Activated naive CD4-positive, alpha-beta T cell treated with anti-CD3 and anti-CD28 coated beads for 36 hours (primary cell): ENCODE measurements at regions not wholly inside any gene's neighbourhood (a gene's known extent, or its start where the extent isn't known, plus 50 kb on each side); places are given as distances from the start of the nearest gene placed in this dataset.
"Not testable (repeated sequence)": the region's sequence is repeated elsewhere in the genome, so short reads cannot be mapped to it uniquely, and the experiment has no call there.

Experiments
- CTCF ChIA-PET: fragments of 350-600 bp; sonication (Branson Sonifier 250); formaldehyde crosslinking; loops from one replicate; lab custom pipeline; 2021; ENCODE audit warnings: antibody characterized with exemption; lab: Charles Lee
- DNase-seq: peaks from one replicate; pipeline ENCODE4 v3.0.0-alpha.2; 2020
- H3K27ac Mint-ChIP-seq: one replicate; pipeline ENCODE4 v1.8.0; 2021; ENCODE audit warnings: mild to moderate bottlenecking, mixed read lengths
- H3K27me3 Mint-ChIP-seq: one replicate; pipeline ENCODE4 v1.8.0; 2021; ENCODE audit warnings: low read depth, mixed read lengths
- H3K36me3 Mint-ChIP-seq: one replicate; pipeline ENCODE4 v1.8.0; 2021; ENCODE audit warnings: low read depth, mixed read lengths
- H3K4me1 Mint-ChIP-seq: one replicate; pipeline ENCODE4 v1.8.0; 2021; ENCODE audit warnings: low read depth, mixed read lengths
- H3K4me3 Mint-ChIP-seq: one replicate; pipeline ENCODE4 v1.8.0; 2021; ENCODE audit warnings: mild to moderate bottlenecking, moderate library complexity, mixed read lengths
- H3K9me3 Mint-ChIP-seq: one replicate; pipeline ENCODE4 v1.8.0; 2021; ENCODE audit warnings: mixed read lengths
- intact Hi-C: fragments of 100-400 bp; cut with micrococcal nuclease; formaldehyde crosslinking; loops from one replicate; pipeline ENCODE4 v1.15.1; 2023

DNA sequence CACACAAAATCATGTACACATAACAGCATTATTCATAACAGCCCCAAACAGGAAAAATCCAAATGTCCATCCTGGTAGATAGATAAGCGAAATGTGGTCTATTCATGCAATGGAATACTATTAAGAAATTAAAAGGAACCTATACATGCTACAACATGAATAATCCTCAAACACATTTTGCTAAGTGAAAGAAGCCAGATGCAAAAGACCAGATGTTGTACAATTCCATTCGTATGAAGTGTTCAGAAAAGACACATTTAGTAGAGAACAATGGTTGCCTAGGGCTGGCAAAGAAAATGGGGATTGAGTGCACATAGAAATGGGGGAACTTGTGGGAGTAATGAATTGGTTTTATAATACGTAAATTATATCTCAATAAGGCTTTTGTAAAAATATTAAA, 182.3 kb downstream of the EBLN2 start:
- Mint-ChIP-seq H3K27me3 (peaks cover 10% of the 10 kb centered on the region), H3K9me3 (no peaks in the 10 kb centered on the region), H3K4me3 (no peak overlapping the region), H3K36me3 (no peaks in the 10 kb centered on the region), H3K4me1 (no peaks in the 10 kb centered on the region), H3K27ac (no peak overlapping the region)
- CTCF ChIA-PET, result no interaction called here
- intact Hi-C loops, result no loop called here
- no peak for DNase-seq

DNA sequence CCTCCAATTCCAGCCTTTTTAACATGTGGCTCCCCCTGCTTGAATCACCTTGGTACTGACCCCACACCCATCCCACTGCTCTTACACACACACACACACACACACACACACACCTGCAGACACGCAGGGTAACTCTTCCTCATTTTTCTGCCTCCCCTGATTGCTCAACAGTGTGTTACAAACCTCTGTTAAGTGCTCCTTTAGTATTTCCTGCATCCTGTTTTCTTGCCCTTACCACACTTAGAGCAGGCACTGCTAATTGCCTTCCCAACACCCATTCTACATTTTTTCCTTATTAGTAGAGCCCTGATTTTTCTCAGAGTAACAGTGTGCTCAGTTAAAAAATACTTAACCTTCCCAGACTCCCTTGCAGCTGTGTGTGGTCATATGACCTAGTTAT, 184.0 kb downstream of the EBLN2 start:
- no peak overlapping the region for H3K4me3 Mint-ChIP-seq
- H3K36me3 Mint-ChIP-seq, result no peaks in the 10 kb centered on the region
- intact Hi-C loops, result no loop called here
- no peak overlapping the region for H3K27ac Mint-ChIP-seq
- CTCF ChIA-PET, result no interaction called here
- DNase-seq, result no peak
- H3K9me3 Mint-ChIP-seq, result no peaks in the 10 kb centered on the region
- H3K4me1 Mint-ChIP-seq, result no peaks in the 10 kb centered on the region
- H3K27me3 Mint-ChIP-seq, result peaks cover 10% of the 10 kb centered on the region

DNA sequence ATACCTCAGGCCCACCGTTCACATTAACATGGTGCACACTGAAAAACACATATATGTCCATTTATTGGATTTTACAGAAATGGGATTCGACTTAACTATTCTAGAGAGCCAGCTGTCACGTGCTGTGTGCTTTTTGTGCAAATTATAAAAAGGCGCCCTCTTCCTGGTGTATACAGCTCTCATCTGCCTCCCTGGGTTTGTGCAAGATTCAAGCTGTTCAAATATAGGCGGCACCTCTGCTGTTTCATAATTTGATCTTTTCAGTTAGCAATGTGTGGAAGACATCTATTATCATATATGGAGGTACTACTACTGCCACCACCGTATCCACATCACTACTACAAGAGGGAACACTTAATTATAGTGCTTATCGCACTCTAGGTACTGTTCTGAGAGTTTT, 187.6 kb downstream of the EBLN2 start:
- CTCF ChIA-PET, result no interaction called here
- Mint-ChIP-seq H3K4me1 (no peaks in the 10 kb centered on the region), H3K4me3 (no peak overlapping the region), H3K9me3 (no peaks in the 10 kb centered on the region), H3K36me3 (no peaks in the 10 kb centered on the region), H3K27me3 (peaks cover 2% of the 10 kb centered on the region), H3K27ac (no peak overlapping the region)
- DNase-seq, result no peak
- intact Hi-C loops, result no loop called here

DNA sequence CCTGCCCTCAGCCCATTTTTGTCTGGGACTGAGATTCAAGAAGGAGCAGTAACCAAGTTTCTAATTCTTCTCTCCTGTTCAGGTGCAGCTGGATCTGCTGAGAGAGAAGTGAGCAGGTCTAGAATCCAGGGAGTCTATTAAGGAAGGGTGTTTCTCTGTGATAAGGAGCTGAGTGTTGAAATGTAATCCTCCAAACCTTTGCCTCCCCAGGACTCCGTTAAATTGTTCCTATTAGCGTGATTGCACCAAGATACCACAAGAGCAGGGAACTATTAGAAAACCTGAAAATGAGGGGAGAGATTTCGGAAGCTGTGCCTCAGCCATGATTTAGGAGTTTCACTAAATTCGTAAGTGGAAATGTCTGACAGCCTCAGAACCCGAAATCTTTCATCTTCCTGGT, 192.6 kb downstream of the EBLN2 start:
- DNase-seq, result no peak
- H3K27ac Mint-ChIP-seq, result no peak overlapping the region
- H3K4me1 Mint-ChIP-seq, result no peaks in the 10 kb centered on the region
- no peaks in the 10 kb centered on the region for H3K9me3 Mint-ChIP-seq
- no peak overlapping the region for H3K4me3 Mint-ChIP-seq
- no peaks in the 10 kb centered on the region for H3K36me3 Mint-ChIP-seq
- intact Hi-C loops, result no loop called here
- H3K27me3 Mint-ChIP-seq, result peaks cover 13% of the 10 kb centered on the region
- CTCF ChIA-PET, result no interaction called here

- H3K36me3 Mint-ChIP-seq, result no peaks in the 10 kb centered on the region
- CTCF ChIA-PET, result interaction anchor here (0.6 kb wide), 1 partner anchor 123 kb away, joined by 3 read pairs; no protein-coding TSS in a partner anchor
- H3K27me3 Mint-ChIP-seq, result peaks cover 18% of the 10 kb centered on the region
- no peaks in the 10 kb centered on the region for H3K9me3 Mint-ChIP-seq
- intact Hi-C loops, result no loop called here
- no peak for DNase-seq
- no peak overlapping the region for H3K4me3 Mint-ChIP-seq
- no peaks in the 10 kb centered on the region for H3K4me1 Mint-ChIP-seq
- no peak overlapping the region for H3K27ac Mint-ChIP-seq
These were observed 194.2 kb downstream of the EBLN2 start for GRCh38 chr3:73255609-73256029.

- H3K27ac Mint-ChIP-seq, result no peak overlapping the region
- CTCF ChIA-PET, result interaction anchor here (1.1 kb wide), 1 partner anchor 251 kb away, joined by 3 read pairs; no protein-coding TSS in a partner anchor
- H3K4me3 Mint-ChIP-seq, result no peak overlapping the region
- intact Hi-C loops, result no loop called here
- no peaks in the 10 kb centered on the region for H3K36me3 Mint-ChIP-seq
- no peaks in the 10 kb centered on the region for H3K4me1 Mint-ChIP-seq
- H3K9me3 Mint-ChIP-seq, result no peaks in the 10 kb centered on the region
- DNase-seq, result no peak
- H3K27me3 Mint-ChIP-seq, result peaks cover 24% of the 10 kb centered on the region
These were observed 195.7 kb downstream of the EBLN2 start for GRCh38 chr3:73257186-73257585.

GRCh38 chr3:73258057-73258456, 196.6 kb downstream of the EBLN2 start:
- Mint-ChIP-seq H3K4me3 (no peak overlapping the region), H3K4me1 (no peaks in the 10 kb centered on the region), H3K9me3 (no peaks in the 10 kb centered on the region), H3K27me3 (peaks cover 24% of the 10 kb centered on the region), H3K36me3 (no peaks in the 10 kb centered on the region), H3K27ac (no peak overlapping the region)
- CTCF ChIA-PET, result no interaction called here
- DNase-seq, result no peak
- intact Hi-C loops, result no loop called here

DNA sequence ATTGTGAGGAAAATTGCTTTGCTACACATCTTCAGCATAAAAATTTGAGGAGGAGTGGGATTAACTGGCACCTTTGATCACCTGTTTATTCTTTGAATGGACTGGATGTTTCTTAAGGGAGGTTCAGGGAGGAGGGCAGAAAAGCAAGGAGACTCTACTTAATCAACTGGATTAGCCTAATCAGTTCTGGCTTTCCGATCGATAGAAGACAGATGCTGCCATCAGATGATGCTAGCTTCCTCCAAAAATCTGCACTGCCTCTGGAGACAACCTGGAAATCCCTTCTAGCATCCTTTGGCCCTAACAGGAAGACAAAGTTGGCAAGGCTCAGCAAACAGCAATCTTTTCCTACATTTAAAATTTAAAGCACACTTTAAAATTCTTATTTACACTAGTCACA, 197.8 kb downstream of the EBLN2 start:
- H3K4me3 Mint-ChIP-seq, result no peak overlapping the region
- H3K27ac Mint-ChIP-seq, result no peak overlapping the region
- H3K9me3 Mint-ChIP-seq, result no peaks in the 10 kb centered on the region
- no peaks in the 10 kb centered on the region for H3K36me3 Mint-ChIP-seq
- peaks cover 22% of the 10 kb centered on the region for H3K27me3 Mint-ChIP-seq
- intact Hi-C loops, result no loop called here
- H3K4me1 Mint-ChIP-seq, result no peaks in the 10 kb centered on the region
- CTCF ChIA-PET, result interaction anchor here (0.7 kb wide), 1 partner anchor 701 kb away, joined by 3 read pairs; no protein-coding TSS in a partner anchor
- no peak for DNase-seq

GRCh38 chr3:73259856-73260255, 198.4 kb downstream of the EBLN2 start:
- no peak for DNase-seq
- H3K9me3 Mint-ChIP-seq, result no peaks in the 10 kb centered on the region
- no peaks in the 10 kb centered on the region for H3K36me3 Mint-ChIP-seq
- no peak overlapping the region for H3K27ac Mint-ChIP-seq
- CTCF ChIA-PET, result no interaction called here
- intact Hi-C loops, result loop anchor here (10.0 kb wide), 1 partner anchor 155 kb away; no protein-coding TSS in a partner anchor
- no peak overlapping the region for H3K4me3 Mint-ChIP-seq
- no peaks in the 10 kb centered on the region for H3K4me1 Mint-ChIP-seq
- H3K27me3 Mint-ChIP-seq, result peaks cover 22% of the 10 kb centered on the region

- H3K4me3 Mint-ChIP-seq, CTCF ChIA-PET, H3K27ac Mint-ChIP-seq, H3K27me3 Mint-ChIP-seq, H3K9me3 Mint-ChIP-seq, H3K4me1 Mint-ChIP-seq, H3K36me3 Mint-ChIP-seq, DNase-seq: not testable (repeated sequence)
- intact Hi-C loops, result loop anchor here (10.0 kb wide), 1 partner anchor 162 kb away; no protein-coding TSS in a partner anchor
These were observed 205.1 kb downstream of the EBLN2 start for GRCh38 chr3:73266558-73266957.

DNA sequence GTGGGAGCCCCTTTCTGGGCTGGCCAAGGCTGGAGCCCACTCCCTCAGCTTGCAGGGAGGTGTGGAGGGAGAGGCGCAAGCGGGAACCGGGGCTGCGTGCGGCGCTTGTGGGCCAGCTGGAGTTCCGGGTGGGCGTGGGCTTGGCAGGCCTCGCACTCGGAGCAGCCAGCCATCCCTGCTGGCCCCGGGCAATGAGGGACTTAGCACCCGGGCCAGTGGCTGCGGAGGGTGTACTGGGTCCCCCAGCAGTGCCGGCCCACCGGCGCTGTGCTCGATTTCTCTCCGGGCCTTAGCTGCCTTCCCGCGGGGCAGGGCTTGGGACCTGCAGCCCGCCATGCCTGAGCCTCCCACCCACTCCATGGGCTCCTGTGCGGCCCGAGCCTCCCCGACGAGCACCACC, 207.7 kb downstream of the EBLN2 start:
- intact Hi-C loops, result loop anchor here (10.0 kb wide), 1 partner anchor 164 kb away; no protein-coding TSS in a partner anchor
- H3K27me3 Mint-ChIP-seq, DNase-seq, H3K27ac Mint-ChIP-seq, H3K9me3 Mint-ChIP-seq, H3K36me3 Mint-ChIP-seq, H3K4me3 Mint-ChIP-seq, H3K4me1 Mint-ChIP-seq, CTCF ChIA-PET: not testable (repeated sequence)

GRCh38 chr3:73270839-73271483, 209.5 kb downstream of the EBLN2 start:
- no peak for DNase-seq
- CTCF ChIA-PET, result no interaction called here

GRCh38 chr3:73273341-73273740, 211.9 kb downstream of the EBLN2 start:
- DNase-seq, result no peak
- Mint-ChIP-seq H3K27ac (no peak overlapping the region), H3K9me3 (no peaks in the 10 kb centered on the region), H3K4me3 (no peak overlapping the region), H3K4me1 (no peaks in the 10 kb centered on the region), H3K27me3 (no peaks in the 10 kb centered on the region), H3K36me3 (no peaks in the 10 kb centered on the region)
- CTCF ChIA-PET, result no interaction called here
- intact Hi-C loops, result no loop called here

More at GRCh38 chr3:73270839-73271483, 209.5 kb downstream of the EBLN2 start:
- Mint-ChIP-seq H3K4me1 (no peaks in the 10 kb centered on the region), H3K4me3 (no peak overlapping the region), H3K27ac (no peak overlapping the region), H3K27me3 (no peaks in the 10 kb centered on the region), H3K9me3 (no peaks in the 10 kb centered on the region), H3K36me3 (no peaks in the 10 kb centered on the region)
- intact Hi-C loops, result no loop called here
